KOPT-K1 (cell line): ENCODE measurements at regions not wholly inside any gene's neighbourhood (a gene's known extent, or its start where the extent isn't known, plus 50 kb on each side); places are given as distances from the start of the nearest gene placed in this dataset.

Source experiments
- H3K27ac ChIP-seq: fragments of 200-600 bp; sonication (generic); 2 replicates; pipeline ENCODE4 v1.5.1; 2016; ENCODE audit warnings: antibody characterized with exemption, mild to moderate bottlenecking, low read depth, low read length; ENCODE audit not compliant: poor library complexity, severe bottlenecking
- H3K36me3 ChIP-seq: fragments of 200-600 bp; sonication (generic); 2 replicates; pipeline ENCODE4 v1.5.1; 2017; ENCODE audit warnings: antibody characterized with exemption, mild to moderate bottlenecking, low read length, moderate library complexity; ENCODE audit not compliant: insufficient read depth
- H3K9me3 ChIP-seq: fragments of 200-600 bp; sonication (generic); 2 replicates; pipeline ENCODE4 v1.5.1; 2017; ENCODE audit warnings: antibody characterized with exemption, low read length, mild to moderate bottlenecking; ENCODE audit not compliant: insufficient read depth, poor library complexity, severe bottlenecking

DNA sequence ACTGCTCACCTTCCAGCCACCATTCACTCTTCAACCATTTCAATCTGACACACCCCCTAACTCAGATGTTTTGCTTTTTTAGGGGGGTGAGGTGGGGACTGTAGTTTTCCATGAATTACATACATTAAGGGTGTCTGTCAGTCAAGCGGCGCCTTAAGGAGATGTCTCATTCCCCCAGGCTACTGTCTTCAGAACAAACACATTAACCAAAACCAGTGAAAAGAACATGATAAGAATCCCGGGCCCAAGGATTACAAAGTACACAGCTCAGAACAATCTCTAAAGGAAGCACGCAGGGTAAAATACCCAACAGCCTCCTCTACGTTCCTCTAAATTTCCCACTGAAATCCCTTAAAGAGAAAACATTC lies 62.5 kb upstream of the IRF2 start:
- no peaks in the 10 kb centered on the region for H3K9me3 ChIP-seq
- H3K27ac ChIP-seq = peak overlapping the region; percentile 85
- H3K36me3 ChIP-seq = no peaks in the 10 kb centered on the region

DNA sequence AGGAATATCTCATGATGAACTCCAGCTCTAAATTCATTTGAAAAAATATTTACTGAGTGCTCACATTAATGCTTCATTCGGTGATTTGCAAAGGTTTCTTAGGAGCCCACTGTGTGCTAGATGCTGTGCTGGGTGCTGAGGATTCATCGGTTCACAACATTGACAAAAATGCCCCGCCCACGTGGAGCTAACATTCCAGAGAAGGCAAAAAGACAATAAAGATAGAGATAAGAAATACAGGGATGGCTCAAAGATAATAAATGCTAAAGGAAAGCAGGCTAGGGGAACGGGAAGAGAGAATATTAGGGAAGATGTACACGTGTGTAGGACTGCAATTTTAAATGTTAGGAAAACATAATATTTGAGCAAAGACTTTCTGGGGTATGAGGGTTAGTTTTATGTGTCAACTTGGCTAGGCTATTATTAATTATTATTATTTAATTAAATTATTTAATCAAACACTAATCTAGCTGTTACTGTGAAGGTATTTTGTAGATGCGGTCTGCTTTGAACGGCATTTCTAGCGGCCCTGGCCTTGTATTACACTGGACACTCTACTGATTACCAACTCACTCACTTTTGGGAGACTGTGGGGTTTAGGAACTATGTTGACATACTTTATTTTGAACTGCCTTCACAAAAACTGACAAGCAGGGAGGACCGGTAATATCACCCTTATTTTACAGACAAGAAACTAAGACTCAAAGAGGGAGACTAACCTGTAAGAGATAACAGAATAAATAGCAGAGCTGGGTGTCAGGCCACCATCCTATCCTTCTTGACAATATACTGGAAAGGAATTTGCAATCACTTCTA lies 61.9 kb upstream of the IRF2 start:
- H3K9me3 ChIP-seq = no peaks in the 10 kb centered on the region
- peak overlapping the region; percentile 85 for H3K27ac ChIP-seq

DNA sequence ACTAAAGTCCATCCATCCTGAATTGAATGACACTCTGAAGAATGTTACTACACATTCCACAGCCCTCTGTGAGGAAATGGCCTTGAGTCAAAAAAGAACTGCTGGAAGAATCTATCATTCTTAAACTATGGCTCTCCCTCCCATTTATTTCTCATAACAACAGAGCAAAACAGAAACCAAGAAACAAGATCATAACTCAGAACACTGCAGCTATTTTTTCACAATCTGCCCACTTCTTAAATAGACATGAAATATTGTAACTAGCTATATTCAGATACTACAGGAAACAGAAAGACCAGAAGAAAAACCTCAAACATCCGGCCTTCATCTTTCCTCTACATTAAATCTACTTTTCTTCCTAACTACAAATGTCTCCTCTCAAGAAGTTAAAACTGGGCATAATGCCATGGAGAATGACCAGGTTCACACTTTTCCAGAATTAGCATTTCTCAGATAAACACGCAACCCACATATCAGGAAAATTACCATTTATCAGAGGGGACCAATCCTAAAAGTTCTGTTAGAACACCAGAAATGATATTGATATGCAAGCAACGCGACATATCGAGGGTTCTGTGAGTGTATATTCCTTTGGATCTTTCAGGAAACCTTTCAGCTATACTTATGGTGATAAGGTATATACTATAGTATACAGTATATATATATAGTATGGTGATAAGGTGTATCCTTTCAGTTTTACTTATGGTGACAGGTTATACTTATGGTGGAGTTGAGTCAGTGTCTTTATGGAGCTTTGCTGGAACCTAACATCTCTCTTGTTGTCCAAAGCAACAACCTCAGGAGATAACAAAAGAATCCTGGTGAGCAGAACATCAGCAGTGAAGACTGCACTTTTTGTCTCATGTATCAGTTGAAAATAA lies 60.4 kb upstream of the IRF2 start:
- Histone ChIP-seq H3K9me3 (no peaks in the 10 kb centered on the region), H3K36me3 (no peaks in the 10 kb centered on the region), H3K27ac (peak overlapping the region; percentile 57)

More for the DNA sequence above, 61.9 kb upstream of the IRF2 start:
- no peaks in the 10 kb centered on the region for H3K36me3 ChIP-seq

DNA sequence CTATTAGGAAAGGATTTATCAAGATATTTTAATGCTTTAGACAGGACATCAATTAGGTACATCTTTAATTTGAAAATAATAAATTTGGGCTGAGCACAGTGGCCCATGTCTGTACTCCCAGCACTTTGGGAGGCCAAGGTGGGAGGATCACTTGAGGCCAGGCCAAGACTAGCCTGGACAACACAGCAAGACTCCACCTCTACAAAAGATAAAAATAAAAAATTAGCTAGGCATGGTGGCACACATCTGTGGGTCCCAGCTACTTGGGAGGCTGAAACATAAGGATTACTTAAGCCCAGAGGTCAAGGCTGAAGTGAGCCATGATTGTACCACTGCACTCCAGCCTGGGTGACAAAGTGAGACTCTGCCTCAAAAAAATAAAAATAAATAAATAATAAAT lies 59.6 kb upstream of the IRF2 start:
- Histone ChIP-seq H3K36me3 (no peaks in the 10 kb centered on the region), H3K9me3 (no peaks in the 10 kb centered on the region), H3K27ac (peak overlapping the region; percentile 57)

- Histone ChIP-seq H3K36me3 (no peaks in the 10 kb centered on the region), H3K27ac (no peak overlapping the region), H3K9me3 (no peaks in the 10 kb centered on the region)
Measured at GRCh38 chr4:184531008-184531407, 56.7 kb upstream of the IRF2 start.

GRCh38 chr4:184529283-184529682 lies 54.9 kb upstream of the IRF2 start:
- Histone ChIP-seq H3K27ac (no peak overlapping the region), H3K9me3 (no peaks in the 10 kb centered on the region), H3K36me3 (no peaks in the 10 kb centered on the region)

DNA sequence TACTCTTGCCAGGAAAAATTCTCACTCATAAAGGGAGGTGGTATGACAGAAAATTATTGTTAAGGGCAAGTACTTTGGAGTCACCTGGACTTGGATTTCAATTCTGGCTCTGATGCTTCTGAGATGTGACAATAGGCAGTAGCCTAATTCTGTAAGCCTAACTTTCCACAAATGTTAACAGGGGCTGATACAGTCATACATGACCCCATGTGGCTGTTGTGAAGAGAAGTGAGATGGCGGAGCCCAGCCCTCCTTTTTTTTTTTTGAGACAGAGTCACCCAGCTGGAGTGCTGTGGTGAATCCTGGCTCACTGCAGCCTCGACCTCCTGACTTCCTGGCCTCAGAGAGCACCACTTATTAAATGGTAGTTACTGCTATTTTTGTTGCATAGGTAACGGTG lies 54.4 kb upstream of the IRF2 start:
- Histone ChIP-seq H3K27ac (no peak overlapping the region), H3K9me3 (no peaks in the 10 kb centered on the region)

GRCh38 chr4:184528051-184528450 lies 53.7 kb upstream of the IRF2 start:
- Histone ChIP-seq H3K27ac (no peak overlapping the region), H3K36me3 (no peaks in the 10 kb centered on the region), H3K9me3 (no peaks in the 10 kb centered on the region)

More for the DNA sequence above, 54.4 kb upstream of the IRF2 start:
- H3K36me3 ChIP-seq = no peaks in the 10 kb centered on the region

DNA sequence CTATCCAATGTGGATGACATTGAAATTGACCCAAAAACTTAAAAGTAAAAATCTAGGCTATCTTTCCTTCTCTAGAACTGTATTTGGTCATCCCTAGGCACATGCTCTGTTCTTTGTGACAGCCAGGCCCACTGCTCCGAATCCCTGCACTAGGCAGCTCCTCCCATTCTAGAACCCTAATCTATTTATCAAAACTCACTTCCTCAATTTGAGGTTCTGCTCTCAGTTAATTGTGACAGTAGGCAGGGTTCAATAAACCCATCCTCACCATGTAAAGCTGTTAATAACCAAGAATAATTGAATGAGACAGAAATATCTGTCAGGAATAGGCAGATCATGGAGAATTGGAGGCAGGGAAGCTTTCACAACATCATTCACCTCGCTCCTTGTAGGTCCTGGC lies 51.9 kb upstream of the IRF2 start:
- Histone ChIP-seq H3K27ac (no peak overlapping the region), H3K36me3 (no peaks in the 10 kb centered on the region), H3K9me3 (no peaks in the 10 kb centered on the region)
